ENCODE measurements at regions not wholly inside any gene's neighbourhood (a gene's known extent, or its start where the extent isn't known, plus 50 kb on each side); places are given as distances from the start of the nearest gene placed in this dataset.

- TF ChIP-seq EZH2 (IDR thresholded peaks at IDR 0.05; ENCODE audit: borderline replicate concordance, low read length): no peak
- TF ChIP-seq, protein P1, sequence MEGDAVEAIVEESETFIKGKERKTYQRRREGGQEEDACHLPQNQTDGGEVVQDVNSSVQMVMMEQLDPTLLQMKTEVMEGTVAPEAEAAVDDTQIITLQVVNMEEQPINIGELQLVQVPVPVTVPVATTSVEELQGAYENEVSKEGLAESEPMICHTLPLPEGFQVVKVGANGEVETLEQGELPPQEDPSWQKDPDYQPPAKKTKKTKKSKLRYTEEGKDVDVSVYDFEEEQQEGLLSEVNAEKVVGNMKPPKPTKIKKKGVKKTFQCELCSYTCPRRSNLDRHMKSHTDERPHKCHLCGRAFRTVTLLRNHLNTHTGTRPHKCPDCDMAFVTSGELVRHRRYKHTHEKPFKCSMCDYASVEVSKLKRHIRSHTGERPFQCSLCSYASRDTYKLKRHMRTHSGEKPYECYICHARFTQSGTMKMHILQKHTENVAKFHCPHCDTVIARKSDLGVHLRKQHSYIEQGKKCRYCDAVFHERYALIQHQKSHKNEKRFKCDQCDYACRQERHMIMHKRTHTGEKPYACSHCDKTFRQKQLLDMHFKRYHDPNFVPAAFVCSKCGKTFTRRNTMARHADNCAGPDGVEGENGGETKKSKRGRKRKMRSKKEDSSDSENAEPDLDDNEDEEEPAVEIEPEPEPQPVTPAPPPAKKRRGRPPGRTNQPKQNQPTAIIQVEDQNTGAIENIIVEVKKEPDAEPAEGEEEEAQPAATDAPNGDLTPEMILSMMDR (conservative IDR thresholded peaks at IDR 0.05 in 1 of 2, IDR thresholded peaks at IDR 0.05 in 1 of 2; ENCODE audit: extremely low read depth in 1 of 2, insufficient read depth in 1 of 2, low read depth in 1 of 2, low read length in 2 of 2): no peak
These were observed 66.2 kb upstream of the NFE2L3 start for GRCh38 chr7:26085771-26086170.
